ENCODE measurements at regions not wholly inside any gene's neighbourhood (a gene's known extent, or its start where the extent isn't known, plus 50 kb on each side); places are given as distances from the start of the nearest gene placed in this dataset.

DNA sequence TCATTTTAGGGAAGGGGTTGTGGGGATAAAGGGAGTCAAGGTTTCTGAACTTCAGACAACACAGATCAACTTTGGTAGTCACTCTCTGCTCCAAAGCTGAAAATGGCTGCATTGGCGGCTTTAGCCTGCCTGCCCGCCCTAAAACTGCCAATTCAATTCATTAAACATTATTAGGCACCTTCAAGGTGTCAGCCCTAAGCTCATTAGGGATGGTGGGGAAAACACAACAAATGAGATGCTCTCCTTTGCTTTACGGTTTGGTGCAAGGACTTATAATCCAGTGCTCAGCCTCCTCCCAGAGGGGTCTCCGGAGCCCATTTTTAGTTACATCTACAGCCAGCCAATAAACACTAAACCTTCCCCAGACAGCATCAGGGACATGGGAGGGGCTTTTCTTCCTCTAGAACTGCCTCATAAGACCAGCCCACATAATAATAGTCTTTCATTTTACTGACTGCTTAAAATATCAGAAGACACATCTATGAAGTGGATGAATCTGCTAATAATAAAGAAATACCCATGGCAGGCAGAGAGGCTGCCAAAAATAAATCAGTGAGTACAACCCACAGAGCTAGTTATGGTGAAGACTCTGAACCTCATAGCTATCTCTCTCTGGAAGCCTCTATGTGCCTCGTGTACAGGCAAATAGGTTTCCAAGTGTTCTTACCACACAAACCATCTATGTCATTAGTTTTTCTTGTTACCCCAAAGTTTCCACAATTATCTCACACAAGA is 102.8 kb upstream of the NCAM1 start:
- TF ChIP-seq POLR2A (IDR thresholded peaks at IDR 0.05): no peak
- no peak for TF ChIP-seq CTCF (IDR thresholded peaks at IDR 0.05)
- TF ChIP-seq EP300 (IDR thresholded peaks at IDR 0.05): no peak

All from ovary (tissue), 3 donors.